ENCODE measurements at regions not wholly inside any gene's neighbourhood (a gene's known extent, or its start where the extent isn't known, plus 50 kb on each side); places are given as distances from the start of the nearest gene placed in this dataset.

DNA sequence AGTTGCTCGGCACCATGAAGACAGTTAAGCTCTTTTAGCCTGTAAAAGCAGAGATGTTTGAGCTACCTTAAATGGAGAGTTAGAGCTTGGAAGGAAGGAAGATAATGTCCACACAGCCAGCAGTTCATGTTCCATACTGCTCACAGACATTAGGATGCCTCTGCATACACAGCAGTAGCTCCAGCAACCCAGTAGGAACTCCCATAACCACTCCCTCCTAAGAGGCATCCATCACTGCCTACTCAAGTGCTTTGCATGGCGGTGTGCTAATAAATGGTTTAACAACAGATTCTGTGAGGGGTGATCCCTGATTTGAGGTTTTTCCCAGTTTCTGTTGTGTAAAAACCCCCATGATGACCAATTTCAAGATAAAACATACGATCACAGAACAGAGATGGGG is 286.4 kb downstream of the HACE1 start:
- DNase-seq, result no peak

DNA sequence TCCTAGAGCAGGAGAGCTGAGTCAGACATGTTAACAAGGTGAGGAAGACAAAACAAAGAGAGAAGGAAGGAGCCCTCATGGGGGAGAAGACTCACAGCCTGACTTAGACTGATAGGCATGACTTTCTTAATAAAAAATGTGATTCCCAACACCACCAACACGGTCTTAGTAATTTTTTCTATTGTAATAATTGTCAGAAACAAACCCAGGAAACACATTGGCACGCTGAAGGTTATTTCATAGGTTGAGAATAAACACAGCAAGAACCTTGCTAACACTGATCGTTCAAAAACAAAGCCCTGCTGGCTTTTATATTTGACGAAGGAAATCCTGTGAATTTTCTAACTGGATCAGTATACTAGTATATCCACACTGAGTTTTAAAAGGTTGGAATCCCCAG is 286.8 kb downstream of the HACE1 start:
- DNase-seq, result no peak

DNA sequence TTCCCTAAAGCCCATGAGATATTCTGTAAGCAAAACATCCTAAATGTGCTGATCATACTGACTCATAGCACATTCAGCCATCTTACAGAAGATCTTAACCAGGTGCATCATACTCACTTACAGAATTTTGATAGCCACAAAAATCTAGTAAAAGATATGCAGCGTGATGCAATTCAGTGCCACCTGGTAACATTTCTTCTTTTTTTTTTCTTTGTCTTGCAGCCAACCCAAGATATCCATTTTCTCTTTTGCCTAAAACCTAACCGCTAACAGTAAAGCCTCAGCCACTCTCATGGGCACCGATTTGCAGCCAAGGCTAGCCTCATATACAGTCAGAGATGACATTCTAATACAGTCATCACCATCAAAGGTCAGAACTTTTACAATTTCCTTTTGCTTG is 293.3 kb downstream of the HACE1 start:
- no peak for DNase-seq

DNA sequence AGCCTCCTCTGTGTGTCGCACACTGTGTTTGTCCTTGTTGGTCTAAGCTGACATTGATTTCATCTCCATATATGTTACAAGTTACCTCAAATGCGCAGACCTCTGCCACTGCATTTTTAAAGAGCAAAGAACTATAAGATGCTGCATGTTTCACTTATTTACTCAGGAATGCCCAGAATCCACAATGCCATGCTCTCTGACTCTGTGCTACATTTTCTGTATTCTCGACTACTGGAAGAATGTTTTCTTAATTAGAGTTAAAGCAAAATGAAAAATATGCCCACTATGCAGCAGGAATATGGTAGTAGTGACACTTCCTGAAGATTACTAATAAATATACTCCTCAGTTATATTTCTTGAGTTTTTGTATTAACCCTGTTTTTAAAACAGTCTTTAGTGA is 296.4 kb downstream of the HACE1 start:
- no peak for DNase-seq

DNA sequence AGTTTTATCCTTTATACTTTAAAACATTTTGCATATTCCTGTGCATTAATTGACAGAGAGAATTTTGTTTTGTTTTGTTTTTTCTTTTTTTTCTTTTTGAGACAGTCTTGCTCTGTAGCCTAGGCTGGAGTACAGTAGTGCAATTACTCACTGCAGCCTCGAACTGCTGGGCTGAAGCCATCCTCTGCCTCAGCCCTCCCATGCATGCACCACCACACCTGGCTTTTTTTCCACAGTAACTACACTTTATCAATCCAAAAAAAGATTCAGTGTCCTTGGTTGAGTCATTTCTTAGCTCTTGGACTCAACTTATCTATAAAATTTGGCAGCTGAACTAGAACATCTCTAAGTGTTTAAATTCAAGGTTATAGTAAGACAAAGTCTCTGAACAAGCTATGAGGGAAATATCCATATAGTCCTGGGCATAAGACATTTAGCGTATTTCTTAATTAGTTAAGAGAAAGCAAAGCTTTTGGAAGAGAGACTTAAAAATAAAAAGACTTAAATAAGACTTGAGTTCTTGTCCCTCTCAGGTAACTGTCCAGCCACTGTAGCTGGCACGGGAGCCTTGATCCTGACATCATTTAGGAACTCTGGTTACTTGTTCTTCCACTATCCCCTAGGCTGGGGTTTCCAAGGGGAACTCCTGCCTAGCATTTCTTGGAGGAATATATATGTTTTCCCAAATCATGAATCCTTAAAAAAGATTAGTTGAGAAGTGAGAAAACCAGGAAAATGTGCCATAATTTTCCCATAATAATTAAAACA is 300.1 kb downstream of the HACE1 start:
- DNase-seq, result no peak

DNA sequence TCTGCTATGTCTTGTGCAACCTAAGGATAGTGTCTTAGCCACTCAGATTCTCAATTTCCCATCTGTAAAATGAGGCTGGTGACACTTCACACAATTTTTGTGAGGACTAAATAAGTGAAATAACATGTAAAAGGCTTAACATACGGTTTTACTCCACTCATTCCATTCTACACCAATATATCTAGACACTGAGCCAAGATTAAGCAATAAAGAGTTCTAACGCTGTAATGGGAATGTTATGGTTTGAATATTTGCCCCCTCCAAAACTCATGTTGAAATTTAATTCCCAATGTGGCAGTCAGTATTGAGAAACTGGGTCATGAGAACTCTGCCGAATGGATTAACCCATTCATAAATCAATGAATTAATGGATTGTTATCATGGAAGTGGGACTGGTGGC is 301.0 kb downstream of the HACE1 start:
- no peak for DNase-seq

DNA sequence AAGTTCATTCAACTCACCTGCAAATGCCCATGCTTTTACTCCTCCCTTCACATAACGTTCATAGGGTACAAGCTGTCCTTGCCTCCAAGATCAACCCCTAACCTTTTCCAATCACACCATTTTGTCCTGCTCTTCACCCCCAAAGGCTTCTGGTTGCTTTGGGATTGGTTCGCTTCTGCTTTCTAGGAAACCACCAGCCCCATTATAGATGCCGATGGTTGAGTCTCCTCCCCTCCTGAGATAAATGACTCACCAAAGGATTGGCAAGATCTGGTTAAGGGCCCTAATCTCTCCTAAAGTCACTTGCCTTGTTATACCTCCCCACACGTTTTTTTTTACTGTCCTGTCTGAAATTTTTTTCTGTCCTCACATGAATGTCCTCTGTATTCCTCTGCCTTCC is 311.4 kb downstream of the HACE1 start:
- no peak for DNase-seq

DNA sequence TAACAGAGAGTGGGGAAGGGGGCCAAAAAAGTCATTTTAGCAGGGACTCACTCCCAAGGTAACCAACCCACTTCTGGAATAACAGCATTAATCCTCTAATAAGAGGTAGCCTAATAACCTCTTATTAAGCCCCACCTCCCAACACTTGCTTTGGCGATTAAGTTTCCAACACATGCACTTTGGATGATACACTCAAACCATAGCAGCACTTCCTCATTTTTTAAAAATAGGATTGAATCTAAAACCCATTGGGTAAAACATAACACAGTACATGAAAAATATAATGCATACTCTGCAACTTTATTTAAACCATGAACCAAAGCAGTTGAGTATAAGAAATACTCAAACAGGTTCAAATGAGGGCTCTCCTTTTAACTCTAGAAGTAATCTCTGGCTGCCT is 318.3 kb downstream of the HACE1 start:
- DNase-seq, result peak; percentile 16

DNA sequence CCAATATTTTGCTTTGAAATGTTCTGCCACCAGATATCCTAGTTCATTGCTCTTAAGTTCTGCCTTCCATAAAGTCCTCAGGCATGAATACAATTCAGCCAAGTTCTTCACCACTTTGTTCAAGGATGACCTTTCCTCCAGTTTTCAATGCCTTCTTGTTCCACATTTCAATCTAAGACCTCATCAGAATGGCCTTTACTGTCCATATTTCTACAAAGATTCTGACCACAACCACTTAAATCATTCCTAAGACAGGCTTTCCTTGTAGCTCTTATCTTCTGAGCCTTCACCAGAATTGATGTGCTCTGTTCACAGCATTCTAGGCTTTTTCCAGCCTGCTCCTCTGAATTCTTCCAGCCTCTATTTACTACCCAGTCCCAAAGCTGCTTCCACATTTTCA is 319.0 kb downstream of the HACE1 start:
- DNase-seq, result no peak

DNA sequence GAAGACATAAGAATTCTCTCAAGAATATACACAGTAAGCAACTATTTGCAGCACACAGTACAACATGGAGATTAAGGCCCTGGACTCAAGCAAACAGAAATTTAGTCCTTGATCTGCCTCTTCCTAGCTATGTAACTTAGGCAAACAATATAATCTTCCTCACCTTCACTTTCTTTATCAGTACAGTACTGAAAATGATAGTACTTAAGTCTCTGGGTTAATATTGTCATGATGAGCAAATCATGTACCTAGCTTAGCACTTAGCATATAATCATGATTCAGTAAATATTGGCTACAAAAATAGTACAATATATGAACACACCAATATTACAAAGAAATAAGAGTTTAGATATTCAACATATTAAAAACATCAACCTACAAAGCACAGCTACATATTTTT is 320.5 kb downstream of the HACE1 start:
- DNase-seq, result no peak

DNA sequence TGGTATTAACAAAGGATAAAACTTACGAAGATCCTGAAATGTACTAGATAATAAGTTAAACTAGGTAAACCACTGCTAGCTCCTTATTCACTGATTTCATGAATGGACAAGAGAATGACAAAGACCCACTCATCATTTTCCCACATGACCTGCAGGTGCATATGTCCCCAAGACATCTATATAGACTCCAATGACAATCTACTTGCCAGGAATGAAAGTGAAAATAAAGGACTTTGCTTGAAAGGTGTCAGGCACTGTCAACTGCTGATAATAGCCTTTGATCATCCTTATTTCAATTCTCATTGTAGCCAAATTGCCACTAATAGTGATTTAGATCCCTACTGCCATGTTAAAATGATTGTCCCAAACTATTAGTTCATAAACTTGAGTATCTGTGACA is 321.8 kb downstream of the HACE1 start:
- no peak for DNase-seq

DNA sequence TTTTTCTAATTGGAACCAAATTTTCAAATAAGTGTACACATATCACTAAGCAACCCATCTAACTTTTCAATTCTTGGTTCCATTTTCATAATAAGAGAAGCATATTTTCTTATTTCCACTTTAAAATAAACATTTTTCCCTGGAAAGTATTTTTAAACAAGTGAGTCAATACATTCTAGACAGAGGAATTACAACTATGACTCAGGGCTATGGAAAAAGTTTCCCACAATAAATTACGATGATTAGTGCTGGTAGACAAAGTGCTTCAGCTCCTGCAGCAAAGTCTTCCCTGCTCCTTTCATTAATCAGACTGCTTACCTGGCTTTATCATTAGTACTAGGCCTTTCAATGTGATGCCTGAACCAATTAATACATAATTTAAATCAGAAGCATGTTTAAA is 322.5 kb downstream of the HACE1 start:
- no peak for DNase-seq

DNA sequence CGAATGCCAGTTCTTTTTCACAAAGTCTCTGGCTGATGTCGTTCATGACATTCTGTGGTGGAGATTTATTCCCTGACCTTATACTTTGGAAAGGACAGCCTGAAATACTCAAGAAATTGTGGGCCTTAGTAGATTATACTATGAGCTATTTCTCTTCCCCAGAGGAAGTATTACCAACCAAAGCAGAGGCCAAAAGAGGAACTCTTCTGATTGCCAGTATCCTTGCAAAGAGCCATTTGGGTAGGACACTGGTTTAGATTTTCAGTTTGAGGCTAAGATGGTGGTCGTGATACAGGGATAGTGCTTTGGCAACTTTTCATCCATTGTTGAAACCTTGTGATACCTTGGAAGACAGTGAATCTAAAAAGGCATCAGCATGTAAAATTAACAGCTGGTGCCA is 327.3 kb downstream of the HACE1 start:
- DNase-seq, result peak; percentile 36

DNA sequence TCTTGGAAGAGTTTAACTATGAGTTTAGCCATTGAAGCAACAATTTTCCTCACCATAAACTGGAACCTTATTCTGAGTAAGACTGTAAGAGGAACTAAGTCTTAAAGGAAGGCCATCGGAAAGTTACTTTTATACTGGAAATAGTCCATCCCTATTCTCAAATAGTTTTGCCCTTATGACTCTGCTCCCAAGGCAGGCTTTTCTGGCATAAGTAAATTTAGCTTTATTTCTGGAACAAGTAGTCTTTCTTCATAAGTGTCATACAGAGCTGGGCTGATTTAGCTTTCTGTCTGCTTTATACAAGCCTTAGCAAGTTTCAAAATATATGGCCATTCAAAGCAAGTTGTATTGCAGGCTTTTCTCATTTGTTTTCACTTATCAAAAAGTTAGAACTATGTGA is 328.1 kb downstream of the HACE1 start:
- DNase-seq, result no peak

DNA sequence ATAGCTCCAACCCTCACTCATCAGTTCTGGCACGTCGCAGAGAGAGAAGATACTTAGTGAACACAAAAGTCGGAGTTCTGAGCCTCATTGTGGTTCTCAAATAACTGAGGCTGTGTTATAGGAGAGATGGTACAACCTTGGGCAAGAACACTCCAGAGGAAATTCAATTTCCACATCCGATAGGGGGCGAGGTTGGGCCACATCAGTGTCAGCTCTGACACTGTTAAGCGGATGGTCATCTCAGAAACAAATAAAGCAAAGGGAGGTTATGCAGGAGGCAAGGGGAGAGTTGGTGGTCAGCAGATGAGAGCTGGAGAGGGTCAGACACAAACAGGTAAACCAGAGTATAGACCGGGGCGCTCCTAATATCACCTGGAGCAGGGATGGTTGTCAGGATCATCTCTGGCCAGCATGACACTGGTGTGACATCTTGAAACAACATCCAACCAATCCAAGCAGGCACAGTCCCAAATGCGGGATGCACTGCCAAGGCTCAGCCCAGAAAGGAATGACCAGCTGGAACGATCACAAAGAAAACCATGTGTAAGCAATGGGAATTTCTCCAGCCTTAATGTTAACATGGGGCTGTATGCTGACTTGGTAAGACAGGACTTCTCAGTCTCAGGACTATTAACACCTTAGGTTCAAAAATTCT is 331.8 kb downstream of the HACE1 start:
- peak; percentile 51 for DNase-seq

DNA sequence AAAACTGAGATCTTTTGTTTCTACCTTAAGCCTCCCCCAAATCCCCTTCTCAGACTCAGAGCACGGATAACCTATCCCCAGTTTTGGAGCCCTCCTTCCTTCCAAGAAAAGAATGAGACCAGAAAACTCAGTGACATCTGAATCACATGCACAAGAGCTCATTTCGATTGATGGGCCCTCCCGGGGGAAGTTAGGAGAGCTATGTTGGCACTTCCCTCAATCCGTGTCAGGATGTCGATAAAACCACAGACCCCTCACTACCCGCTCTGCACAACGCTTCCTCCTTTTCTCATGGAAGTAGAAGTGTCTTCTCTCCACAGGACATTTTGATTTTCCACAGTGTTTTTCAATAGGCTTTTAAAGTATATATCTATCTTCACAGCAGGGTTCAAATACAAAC is 332.4 kb downstream of the HACE1 start:
- peak; percentile 20 for DNase-seq

DNA sequence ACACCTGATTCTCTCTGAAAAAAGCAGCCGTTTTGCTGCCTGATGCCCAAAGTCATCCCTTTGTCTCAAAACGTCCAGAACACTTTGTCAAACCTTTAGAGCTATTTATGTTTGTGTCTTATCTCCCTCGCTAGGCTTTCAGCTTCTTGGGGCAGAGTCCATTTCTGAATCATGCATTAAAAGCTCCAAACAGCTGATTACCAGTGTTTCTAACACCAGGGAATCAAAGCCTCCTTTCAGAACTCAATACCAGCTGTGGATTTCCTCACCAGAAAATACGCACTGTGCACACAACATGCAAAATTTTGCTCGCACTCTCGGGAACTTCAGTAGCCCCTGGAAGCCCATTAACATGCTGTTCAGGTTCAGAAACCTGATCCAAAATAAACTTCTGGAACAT is 333.3 kb downstream of the HACE1 start:
- DNase-seq, result no peak

DNA sequence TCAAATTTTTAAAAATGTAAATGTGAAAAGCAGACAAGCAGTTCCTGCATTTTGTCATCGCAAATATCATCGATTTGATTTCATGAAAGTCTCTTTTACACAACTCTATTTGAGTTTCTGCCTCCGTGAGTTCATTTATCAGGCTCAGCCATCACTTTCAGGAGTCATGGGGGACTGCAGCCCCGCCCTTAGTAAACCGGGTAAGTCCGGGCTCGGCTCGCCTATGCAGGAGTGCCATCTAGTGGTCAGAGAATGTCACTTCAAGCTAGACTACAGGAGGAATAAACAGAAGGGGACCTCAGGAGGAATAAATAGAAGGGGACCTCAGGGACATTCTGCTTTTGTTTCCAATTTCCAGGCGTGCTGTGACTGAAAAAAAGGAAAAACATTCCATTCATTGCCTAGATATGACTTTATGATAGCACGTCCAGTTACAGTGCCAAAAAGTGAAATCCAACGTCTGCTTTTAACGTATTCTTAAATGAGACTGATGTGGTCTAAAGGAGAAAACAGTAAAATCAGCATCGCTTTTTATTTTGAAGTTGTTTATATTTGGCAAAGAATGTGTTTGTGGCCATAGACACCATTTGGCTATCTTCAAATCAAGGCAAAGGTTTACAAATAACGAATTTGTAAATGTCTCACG is 333.9 kb downstream of the HACE1 start:
- DNase-seq, result peak; percentile 92

DNA sequence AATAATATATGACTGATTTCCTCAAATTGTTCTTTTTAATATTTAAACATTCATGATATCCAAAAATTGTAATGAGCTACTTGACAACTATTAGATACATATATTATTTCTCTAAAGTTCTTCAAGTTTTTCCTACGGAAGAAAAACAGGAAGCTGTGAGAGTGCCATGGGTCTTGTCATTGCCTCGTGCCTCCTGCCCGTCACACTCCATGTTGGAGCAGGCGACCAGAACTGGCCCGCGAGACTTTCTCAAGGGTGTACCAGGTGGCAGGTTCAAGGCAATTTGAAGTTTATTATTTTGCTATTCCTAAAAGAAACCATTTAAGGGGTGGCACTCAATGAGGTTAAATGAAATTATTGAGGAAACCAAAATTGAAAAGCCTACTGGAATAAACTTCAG is 337.2 kb downstream of the HACE1 start:
- DNase-seq, result peak; percentile 13

DNA sequence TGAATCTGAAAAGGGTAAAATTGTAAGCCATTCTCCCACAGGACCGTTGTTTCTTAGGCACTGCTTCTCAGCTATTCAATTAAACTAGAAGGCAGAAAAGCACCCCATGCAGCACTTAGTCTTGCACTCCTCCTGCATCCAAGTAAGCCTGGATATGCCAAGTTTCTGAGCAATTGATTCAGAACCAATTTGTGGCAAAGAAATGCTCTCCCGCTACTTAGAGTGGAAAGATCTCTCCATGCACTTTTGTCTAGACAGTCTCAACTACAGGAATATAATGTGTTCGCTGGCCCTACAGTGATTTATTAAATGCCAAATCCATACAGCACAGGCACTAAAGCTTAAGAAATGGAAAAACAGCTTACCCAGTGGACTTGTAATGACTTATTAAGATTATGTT is 338.5 kb downstream of the HACE1 start:
- no peak for DNase-seq

DNA sequence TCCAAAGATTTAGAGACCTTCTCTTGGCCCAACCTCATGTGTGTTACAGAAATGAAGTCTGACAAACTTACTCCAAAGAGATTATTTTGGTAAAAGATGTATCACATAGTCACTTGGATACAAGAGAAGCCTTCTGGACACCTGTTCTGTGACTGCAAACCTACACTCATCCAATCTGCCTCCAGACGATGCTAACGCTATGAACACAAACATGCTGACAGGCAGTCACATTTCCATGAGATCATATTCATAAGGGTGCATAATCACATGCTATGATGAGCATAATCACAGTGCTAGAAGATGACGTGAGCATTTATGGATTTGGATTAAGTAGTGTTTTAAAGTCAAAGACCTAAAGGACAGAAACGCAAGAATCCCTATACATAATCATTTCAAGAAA is 340.2 kb downstream of the HACE1 start:
- DNase-seq, result no peak

DNA sequence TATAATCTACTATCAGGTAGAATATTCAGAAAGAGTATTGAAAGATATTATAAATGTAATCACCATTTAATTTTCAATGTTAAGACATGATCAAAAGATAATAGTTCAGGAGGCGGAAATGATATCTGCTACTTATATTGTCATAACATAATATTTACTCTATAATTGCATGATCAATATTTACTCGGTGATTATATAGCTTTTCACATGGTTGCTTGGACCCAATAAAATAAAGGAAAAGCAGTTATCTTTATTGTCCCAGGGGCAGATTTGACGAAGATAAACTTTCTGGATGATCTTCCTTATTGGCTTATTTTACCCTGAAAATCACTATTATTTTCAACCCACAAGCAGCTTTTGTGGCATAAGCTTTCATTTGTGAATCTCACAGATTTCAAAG is 350.4 kb downstream of the HACE1 start:
- no peak for DNase-seq

DNA sequence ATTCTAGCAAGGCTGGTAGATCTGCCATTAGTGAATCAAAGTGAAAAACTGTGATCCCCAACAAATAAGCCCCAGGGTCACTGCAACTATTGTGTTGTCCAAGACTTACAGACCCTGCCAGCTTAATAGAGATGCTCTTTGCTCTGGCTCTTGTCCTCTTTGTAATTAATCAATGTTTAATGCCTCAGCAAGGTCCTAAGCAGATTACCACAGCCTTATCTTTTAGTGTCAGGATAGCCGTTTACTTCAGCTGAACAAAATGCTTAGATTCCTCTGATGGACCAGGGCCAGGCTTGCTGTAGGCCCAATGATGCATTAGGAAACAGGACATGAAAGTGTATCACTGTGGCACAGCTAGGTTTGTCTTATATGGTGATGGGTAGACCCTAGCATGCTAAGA is 353.3 kb downstream of the HACE1 start:
- DNase-seq, result no peak

DNA sequence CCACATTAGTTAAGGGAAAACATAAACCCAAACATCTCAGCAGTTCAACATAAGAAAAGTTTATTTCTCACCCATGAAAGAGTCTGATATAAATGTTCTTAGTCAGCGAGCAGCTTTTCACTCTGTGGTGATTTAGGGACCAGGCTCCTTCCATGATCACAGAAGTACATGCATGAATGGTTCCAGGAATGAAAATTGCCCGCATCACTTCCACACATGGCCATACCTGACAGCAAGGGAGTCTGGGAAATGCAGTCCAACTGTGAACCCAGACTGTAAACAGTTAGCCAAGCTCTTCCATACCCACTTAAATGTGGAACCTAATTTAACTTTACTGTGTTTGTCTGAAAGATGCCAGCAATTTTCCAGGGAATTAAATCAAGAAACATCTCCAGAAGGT is 353.9 kb downstream of the HACE1 start:
- DNase-seq, result no peak

DNA sequence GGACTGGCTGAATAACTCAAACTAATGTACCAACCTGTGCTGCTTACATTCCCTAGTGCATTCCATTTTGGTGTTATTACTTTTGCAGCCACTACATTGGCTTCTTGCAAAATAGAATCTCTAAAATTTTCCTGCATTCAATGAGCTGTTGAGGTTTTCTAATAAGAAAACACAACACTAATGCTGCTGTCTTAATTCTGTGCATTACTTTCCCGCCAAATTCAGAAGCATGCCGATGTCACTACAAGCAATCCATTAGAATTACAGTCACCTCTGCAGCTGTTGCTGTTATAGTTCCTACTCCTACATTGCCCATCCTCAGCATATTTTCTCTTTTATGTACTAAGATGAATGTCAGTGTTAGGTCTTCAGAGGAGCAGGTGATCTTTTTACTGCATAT is 359.5 kb downstream of the HACE1 start:
- DNase-seq, result no peak

All from hematopoietic multipotent progenitor cell treated with erythropoietin and hydrocortisone succinate and interleukin-3 and kit ligand, for 4 days (in vitro differentiated cells).